AG04450 (cell line): ENCODE measurements at regions not wholly inside any gene's neighbourhood (a gene's known extent, or its start where the extent isn't known, plus 50 kb on each side); places are given as distances from the start of the nearest gene placed in this dataset.

Experiments
- CTCF ChIA-PET: fragments of 300-600, 350-600 bp; formaldehyde crosslinking; extraction: SDS; loops from one replicate; lab custom pipeline; 2022; ENCODE audit warnings: antibody characterized with exemption, inconsistent platforms; lab: Charles Lee
- POLR2A ChIA-PET: fragments of 350-600 bp; formaldehyde crosslinking; extraction: SDS; loops from one replicate; lab custom pipeline; 2021; ENCODE audit warnings: antibody characterized with exemption, inconsistent platforms; lab: Yijun Ruan, JAX
- DNase-seq: peaks from one replicate; pipeline ENCODE4 v3.0.0-alpha.2; 2011; ENCODE audit warnings: low read depth, low spot score
- H3K27ac ChIP-seq: one replicate; pipeline ENCODE4 v1.5.1; 2012; ENCODE audit warnings: low read depth, low read length, control low read depth
- H3K27me3 ChIP-seq: one replicate; pipeline ENCODE4 v1.6.0; 2012; ENCODE audit warnings: low read length; ENCODE audit not compliant: control insufficient read depth, insufficient read depth
- H3K4me3 ChIP-seq: 2 replicates; pipeline ENCODE4 v1.5.1; 2011; ENCODE audit warnings: mild to moderate bottlenecking, low read depth, low read length, control low read depth
- H3K9me3 ChIP-seq: 2 replicates; pipeline ENCODE4 v1.5.1; 2012; ENCODE audit warnings: low read length; ENCODE audit not compliant: control insufficient read depth, insufficient read depth
- TF ChIP-seq, protein P1 (sequence below): IDR thresholded peaks from 2 replicates; pipeline ENCODE4 v1.5.1; 2011; ENCODE audit warnings: low read depth, low read length, control low read depth, inconsistent platforms

- Histone ChIP-seq H3K27me3 (no peaks in the 10 kb centered on the region), H3K9me3 (no peaks in the 10 kb centered on the region), H3K27ac (no peak overlapping the region), H3K4me3 (no peak overlapping the region)
- ChIA-PET POLR2A (no interaction called here), CTCF (no interaction called here)
- TF ChIP-seq, protein P1, sequence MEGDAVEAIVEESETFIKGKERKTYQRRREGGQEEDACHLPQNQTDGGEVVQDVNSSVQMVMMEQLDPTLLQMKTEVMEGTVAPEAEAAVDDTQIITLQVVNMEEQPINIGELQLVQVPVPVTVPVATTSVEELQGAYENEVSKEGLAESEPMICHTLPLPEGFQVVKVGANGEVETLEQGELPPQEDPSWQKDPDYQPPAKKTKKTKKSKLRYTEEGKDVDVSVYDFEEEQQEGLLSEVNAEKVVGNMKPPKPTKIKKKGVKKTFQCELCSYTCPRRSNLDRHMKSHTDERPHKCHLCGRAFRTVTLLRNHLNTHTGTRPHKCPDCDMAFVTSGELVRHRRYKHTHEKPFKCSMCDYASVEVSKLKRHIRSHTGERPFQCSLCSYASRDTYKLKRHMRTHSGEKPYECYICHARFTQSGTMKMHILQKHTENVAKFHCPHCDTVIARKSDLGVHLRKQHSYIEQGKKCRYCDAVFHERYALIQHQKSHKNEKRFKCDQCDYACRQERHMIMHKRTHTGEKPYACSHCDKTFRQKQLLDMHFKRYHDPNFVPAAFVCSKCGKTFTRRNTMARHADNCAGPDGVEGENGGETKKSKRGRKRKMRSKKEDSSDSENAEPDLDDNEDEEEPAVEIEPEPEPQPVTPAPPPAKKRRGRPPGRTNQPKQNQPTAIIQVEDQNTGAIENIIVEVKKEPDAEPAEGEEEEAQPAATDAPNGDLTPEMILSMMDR: no peak
- DNase-seq: no peak
These were observed 103.1 kb upstream of the ARHGAP28 start for GRCh38 chr18:6626457-6626856.

DNA sequence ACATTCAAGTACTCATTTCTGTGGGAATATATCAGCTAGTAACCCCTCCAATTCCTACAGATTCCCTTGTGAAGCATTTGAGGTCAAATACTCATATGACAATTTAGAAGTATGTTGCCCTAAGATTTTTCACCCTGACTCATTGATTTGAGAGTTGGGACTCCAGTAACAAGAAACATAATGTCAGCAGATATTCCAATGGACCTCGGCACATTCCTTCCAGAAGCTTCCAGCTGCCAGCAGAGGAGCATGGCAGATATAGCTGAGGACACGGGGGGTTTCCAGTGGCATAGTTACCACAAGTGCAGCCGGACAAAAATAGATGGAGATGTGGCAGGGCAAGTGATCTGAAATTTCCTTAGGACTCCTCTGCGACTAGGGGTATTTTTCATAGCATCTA is 101.9 kb upstream of the ARHGAP28 start:
- H3K27ac ChIP-seq: no peak overlapping the region
- H3K9me3 ChIP-seq: no peaks in the 10 kb centered on the region
- no peaks in the 10 kb centered on the region for H3K27me3 ChIP-seq
- ChIA-PET POLR2A (no interaction called here), CTCF (no interaction called here)
- no peak for DNase-seq
- H3K4me3 ChIP-seq: no peak overlapping the region
- TF ChIP-seq, protein P1: no peak

DNA sequence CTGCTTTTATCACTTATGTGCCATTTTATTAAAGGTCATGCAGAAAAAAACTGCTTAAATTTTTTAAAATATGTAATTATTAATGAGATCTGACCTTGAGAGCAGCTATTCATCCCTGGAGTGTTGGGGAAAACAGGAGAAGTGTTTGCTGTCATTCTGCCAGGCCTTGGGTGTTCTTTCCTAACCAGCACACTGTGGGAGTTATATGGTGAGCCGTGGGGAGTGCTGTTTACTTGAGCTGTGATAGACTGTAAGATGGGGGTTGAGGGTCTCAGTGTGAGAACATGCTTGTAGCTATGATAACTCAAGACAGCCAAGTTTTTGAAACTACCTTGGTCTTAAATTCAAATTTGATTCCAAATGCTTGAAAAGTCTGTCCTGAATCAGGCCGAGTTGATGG is 101.3 kb upstream of the ARHGAP28 start:
- DNase-seq: no peak
- TF ChIP-seq, protein P1: no peak
- ChIA-PET POLR2A (no interaction called here), CTCF (no interaction called here)
- Histone ChIP-seq H3K27ac (no peak overlapping the region), H3K9me3 (no peaks in the 10 kb centered on the region), H3K4me3 (no peak overlapping the region), H3K27me3 (no peaks in the 10 kb centered on the region)

DNA sequence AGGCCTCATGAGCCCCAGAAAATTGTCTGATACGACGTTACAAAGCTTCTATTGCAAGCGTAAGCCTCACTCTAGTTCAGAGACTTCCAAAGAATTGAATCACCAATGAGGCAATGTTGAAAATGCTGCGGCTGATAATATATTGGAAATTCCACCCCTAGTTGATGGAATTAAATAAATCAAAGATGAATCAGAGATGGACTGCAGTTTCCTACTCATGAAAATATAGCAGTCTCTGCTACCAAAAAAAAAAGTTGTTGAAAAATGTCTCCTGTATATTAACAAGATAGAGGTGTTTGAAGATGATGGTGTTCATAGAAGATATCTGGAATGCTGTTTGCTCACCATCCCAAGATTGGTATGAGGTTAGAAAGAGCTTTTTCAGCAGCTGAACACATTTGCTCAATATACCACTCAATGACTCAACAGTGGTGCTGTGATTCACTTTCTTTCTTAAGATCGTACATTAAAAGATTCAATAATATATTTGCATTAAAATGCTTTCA is 99.8 kb upstream of the ARHGAP28 start:
- no peak for DNase-seq
- POLR2A ChIA-PET: interaction anchor here (0.7 kb wide), 2 partner anchors 742 to 1126 kb away, joined by 3 read pairs; no protein-coding TSS in a partner anchor
- Histone ChIP-seq H3K27me3 (no peaks in the 10 kb centered on the region), H3K4me3 (no peak overlapping the region), H3K27ac (no peak overlapping the region), H3K9me3 (no peaks in the 10 kb centered on the region)
- CTCF ChIA-PET: interaction anchor here (0.7 kb wide), 1 partner anchor 256 kb away, joined by 3 read pairs; no protein-coding TSS in a partner anchor
- TF ChIP-seq, protein P1: no peak

- Histone ChIP-seq H3K27ac (no peak overlapping the region), H3K27me3 (no peaks in the 10 kb centered on the region), H3K9me3 (no peaks in the 10 kb centered on the region), H3K4me3 (no peak overlapping the region)
- TF ChIP-seq, protein P1: no peak
- CTCF ChIA-PET: no interaction called here
- no peak for DNase-seq
- POLR2A ChIA-PET: no interaction called here
These were observed 96.2 kb upstream of the ARHGAP28 start for GRCh38 chr18:6633310-6633709.
